ENCODE measurements at regions not wholly inside any gene's neighbourhood (a gene's known extent, or its start where the extent isn't known, plus 50 kb on each side); places are given as distances from the start of the nearest gene placed in this dataset.

- TF ChIP-seq CTCF (IDR thresholded peaks at IDR 0.05) (no peak), POLR2AphosphoS5 (IDR thresholded peaks at IDR 0.05) (no peak), POLR2A (IDR thresholded peaks at IDR 0.05) (no peak), EP300 (IDR thresholded peaks at IDR 0.05) (no peak)
These were observed 184.1 kb upstream of the NCAM2 start for GRCh38 chr21:20814090-20814489.
